Daoy (cell line): ENCODE measurements at regions not wholly inside any gene's neighbourhood (a gene's known extent, or its start where the extent isn't known, plus 50 kb on each side); places are given as distances from the start of the nearest gene placed in this dataset.
"Not testable (repeated sequence)": the region's sequence is repeated elsewhere in the genome, so short reads cannot be mapped to it uniquely, and the experiment has no call there.

ENCODE experiments used
- DNase-seq: peaks from one replicate; pipeline ENCODE4 v3.0.0-alpha.2; 2015; ENCODE audit warnings: low read depth

DNA sequence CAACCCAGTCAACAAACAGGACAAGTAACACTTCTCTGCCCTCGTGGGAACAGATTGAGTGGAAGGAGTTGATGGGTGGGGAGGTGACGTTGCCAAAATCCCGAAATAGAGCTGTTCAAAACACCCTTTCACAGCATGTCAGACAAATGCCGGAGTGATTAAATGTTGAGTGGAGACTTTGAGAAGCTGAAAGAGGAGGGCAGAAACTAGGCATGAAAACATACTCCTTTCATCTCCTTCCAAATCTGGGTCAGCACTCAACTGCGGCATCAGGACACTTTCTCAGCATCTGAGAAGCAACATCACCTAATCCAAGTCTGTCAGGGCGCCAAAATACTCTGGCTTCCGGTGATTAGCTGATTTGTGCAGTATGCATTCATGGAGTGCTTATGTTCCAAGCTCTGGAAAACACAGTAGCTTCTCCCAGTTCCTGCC, 51.5 kb upstream of the MRI1 start:
- DNase-seq = no peak

DNA sequence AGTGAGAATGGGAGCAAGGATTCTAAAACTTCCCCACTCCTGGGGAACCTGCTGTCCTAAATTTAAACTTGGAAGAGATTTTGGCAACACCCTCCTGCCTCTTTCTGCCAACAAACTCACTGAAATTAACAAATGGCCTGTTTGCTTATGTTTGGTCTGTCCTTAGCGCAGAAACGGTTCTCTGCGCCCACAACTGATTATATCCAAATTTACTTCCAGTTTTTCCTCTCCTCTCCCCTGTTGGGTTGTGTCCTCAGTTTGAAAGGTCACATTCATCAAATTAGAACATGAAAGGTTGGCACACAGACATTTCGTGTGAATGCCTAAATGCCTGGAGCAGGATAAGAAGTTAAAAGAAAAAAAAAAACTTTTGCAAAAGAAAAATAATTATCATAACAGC, 56.4 kb upstream of the MRI1 start:
- DNase-seq = no peak

DNA sequence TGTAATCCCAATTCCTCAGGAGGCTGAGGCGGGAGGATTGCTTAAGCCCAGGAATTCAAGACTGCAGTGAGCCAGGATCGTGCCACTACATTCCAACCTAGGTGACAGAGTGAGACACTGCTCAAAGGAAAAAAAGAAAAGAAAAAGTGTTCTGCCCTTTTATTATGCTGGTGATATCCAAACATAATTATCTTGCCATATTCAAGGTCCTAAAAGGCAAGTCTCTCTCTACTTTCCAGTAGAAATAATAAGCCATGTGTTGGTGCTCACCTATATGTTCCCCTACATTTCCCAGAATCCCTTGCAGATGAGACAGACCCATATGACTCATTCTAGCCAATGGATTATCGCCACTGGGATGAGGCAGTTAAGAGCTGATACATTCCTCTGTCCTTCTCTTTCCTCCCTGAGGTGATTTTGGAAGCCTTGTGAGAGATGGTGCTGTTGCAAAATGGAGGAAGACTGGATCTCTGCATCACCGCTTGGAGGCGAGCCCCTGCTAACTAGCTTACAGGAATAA, 58.3 kb upstream of the MRI1 start:
- DNase-seq = no peak

DNA sequence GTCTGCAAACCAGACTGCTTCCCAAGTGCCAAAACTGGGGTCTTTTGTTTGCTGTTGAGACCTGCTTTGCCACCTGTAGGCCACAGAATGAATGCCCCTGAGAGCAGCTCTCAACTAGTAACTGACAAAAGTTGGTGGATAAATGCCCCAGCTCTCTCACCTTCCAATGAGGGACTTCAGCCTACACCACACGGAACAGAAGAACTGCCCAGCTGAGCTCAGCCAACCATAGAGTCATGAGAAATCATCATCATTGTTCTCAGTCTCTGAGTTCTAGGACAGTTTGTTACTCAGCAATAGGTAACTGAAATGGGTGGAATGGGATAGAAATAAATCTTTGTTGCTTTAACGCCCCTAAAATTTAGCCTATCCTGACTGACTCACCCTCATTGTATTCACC, 59.1 kb upstream of the MRI1 start:
- no peak for DNase-seq

DNA sequence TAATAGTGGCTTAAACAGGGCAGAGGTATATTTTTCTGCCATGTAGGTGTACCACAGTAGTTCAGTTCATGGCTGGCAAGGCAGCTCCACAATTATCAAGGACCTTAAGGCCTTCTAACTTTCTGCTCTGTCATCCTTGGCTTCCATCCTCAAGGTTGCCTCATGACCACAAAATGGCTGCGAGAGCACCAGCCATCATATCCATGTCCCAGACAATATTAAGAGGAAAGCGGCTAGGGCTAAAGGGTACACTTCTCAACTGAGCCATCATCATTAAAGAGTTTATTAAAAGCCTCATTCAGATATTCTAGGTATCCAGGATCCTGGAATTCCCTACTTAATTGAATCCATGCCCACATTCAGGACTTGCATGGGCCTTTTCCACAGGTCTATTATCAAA, 62.7 kb upstream of the MRI1 start:
- no peak for DNase-seq

DNA sequence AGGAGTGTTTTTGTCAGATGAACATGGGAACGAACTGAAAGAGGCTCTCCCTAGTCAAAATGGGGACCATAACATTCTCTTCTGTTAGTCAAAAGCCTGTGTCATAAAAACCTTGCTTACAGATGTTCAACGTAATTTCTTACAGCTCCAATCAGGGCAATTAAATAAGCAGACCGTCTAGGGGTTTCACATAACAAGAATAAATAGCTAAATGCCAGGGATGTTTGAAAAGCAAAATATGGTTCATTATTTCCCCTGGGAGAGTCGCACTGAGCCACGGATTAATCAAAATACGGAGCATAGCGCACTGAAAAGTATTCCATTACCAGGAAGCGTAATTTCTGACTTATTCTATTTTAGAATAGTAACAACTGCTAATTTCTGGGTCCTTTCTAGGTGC, 63.7 kb upstream of the MRI1 start:
- no peak for DNase-seq

DNA sequence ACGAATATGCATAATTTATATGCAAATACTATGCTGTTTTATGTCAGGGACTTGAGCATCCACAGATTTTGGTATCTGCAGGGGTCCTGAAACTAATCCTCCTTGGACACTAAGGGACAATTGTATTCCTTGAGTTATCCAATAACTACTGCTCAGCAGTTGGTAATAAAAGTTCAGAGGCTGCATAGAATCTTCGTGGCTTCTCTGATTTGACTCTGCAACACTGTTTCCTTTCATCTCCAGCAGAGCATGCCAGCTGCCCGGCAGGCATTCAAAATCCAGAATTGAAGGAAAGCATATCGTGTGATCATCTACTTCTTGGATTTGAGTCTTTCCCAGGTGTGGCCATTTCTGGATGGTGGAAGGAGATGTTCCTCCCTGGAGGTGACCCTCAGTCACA, 64.5 kb upstream of the MRI1 start:
- DNase-seq = no peak

DNA sequence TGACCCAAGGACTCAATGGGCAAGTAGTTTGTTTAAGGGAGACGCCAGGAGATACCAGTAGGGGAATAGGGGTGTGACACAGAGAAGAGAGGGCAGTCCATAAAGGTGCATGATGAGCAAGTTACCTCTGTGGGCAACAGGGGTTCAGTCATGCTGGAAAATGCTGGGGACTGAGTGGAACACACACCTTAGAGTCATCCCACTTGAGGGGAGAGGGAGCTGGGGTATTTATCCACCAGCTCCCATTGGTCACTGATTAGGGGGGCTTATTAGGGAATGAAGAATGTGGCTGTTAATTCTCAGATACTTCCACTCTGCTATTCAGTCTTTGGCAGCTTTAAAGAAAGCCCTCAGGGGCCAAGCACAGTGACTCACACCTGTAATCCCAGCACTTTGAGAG, 67.5 kb upstream of the MRI1 start:
- DNase-seq = no peak

DNA sequence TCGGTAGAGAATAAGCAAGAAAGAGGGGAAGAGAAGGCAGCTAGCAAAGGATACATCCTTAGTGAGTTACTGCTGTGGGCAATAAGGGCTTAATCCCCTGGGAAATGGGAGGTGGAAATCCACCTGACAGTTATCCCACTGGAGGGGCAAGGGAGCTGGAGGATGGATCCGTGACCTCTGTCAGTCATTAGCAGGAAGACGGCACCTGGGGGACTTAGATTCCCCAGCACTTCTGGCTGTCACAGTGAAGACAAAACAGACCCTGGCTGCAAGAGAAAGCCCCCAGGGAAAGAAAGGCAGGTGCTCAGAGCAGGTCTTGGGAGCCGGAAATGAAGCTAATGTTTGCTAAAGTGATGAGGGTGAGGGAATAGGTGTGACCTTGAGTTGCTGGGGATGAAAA, 70.4 kb upstream of the MRI1 start:
- no peak for DNase-seq

DNA sequence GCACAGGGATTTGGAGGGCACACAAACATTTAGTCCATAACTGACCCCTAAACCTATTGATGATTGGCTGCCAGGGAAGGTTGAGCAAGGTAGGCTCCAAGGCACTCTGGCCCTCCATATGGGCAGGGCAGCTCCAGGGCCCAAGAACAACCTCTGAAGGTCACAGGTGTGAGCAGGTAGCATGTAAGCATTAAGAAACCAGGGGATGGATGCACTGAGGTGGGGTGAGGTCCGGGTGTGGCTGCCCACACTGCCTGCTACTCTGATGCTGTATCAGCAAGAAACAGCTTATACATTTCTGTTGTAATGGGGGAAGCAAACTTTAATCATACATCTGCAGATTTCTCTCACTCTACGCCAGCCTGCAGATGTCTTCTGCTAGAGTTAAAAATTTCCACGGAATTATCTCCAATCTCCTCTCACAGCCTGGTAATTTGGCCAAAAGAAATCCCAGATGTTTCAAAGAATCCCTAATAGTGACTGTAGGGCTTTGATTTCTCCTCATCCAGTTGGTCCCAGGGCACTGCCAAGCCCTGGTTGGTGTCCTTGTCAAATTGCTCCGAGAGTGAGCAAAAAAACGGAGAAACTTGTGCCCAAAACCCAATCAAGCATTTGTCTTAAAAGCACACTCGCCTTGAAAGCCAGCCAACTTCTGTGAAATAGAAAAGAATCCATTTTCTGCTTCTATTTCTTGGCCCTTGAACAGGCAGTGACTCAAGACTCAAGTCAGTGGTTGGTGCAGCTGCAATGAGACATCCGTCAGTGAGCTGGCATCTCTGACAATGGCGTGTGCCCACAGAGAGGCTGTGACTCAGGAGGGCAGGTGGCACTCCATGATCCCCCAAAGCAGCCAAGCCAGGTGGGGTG, 72.5 kb upstream of the MRI1 start:
- DNase-seq = peak; percentile 81

DNA sequence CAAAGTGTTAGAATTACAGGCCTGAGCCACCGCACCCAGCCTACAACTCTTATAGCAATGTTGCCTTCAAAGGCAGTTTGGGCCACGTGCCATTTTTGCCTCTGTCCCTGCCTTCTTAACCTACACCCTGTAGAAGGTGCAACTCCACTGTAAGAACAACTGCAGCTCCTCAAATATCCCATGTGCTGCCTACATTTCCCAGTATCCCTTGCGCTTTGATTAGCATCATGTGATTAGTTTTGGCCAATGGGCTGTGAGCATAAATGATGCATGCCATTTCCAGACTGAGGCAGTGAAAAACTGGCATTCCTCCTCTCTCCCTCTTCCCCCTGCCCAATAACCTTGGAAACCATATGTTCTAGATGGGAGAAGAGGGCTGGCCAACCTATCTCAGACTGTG, 75.2 kb upstream of the MRI1 start:
- DNase-seq = peak; percentile 52

DNA sequence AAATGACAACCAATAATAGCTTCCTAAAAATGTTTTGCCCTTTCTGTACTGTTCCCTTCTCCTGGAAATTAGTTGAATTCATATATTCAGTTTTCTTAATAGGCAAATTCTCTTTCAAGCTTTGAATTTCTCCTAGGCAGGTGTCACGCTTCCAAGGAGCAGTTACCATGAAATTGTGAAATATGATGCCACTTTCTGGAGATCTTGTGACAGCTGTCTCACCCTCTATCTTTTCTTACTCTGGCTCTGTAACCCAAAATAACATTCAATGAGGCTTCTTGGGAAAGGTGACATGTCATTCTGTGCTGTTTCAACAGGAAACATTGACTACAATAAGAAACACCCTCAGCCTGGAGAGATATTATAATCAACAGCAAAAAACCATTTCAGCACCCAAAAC, 80.3 kb upstream of the MRI1 start:
- DNase-seq = no peak

DNA sequence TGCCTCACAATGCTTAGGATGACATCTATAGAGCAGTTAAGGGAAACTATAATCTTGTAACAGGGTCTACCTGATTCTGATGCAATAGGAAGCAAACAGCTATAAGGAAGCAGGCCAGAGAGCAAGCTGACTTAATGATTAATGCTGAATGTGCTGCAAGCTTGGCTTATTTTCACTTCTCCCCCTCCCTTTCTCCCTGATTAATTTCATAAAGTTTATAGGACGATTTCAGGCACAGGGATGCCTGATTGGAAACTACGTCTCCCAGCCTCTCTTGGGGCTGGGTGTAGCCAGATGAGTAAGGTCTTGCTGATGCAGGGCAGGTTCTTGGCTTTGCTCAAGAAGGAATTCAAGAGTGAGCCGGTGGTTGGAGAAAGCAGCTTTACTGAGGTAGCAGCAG, 82.8 kb upstream of the MRI1 start:
- DNase-seq = no peak

DNA sequence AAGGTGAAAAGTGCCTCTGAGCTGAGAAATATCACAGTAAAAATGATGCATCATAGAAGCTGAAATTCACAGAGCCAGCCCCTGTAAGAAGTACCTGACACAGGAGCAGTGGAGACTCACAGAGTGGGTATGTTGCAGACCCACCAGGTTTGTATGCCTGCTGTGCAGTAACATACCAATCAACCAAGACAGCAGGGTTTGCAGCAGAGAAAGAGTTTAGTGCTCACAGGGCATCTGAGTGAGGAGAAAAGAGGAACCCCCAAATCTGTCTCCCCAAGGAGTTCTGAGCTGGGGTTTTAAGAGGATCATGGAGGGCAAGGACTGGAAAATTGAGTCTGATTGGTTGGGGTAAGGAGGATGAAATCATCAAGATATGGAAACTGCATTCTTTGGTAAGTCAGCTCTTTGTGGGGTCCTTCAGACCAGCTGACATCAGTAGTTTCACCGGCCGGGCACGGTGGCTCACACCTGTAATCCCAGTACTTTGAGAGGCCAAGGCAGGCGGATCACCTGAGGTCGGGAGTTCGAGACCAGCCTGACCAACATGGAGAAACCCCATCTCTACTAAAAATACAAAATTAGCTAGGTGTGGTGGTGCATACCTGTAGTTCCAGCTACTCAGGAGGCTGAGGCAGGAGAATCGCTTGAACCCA, 83.5 kb upstream of the MRI1 start:
- DNase-seq = not testable (repeated sequence)

DNA sequence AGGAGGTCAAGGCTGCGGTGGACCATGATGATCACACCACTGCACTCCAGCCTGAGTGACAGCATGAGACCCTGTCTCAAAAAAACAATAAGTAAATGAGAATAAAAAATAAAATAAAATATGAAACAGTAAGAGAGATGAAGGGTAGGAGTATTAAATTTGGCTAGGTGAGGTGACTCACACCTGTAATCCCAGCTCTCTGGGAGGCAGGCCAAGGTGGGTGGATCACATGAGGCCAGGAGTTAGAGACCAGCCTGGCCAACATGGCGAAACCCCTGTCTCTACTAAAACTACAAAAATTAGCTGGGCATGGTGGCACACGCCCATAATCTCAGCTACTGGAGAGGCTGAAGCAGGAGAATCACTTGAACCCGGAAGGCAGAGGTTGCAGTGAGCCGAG, 87.4 kb upstream of the MRI1 start:
- not testable (repeated sequence) for DNase-seq

DNA sequence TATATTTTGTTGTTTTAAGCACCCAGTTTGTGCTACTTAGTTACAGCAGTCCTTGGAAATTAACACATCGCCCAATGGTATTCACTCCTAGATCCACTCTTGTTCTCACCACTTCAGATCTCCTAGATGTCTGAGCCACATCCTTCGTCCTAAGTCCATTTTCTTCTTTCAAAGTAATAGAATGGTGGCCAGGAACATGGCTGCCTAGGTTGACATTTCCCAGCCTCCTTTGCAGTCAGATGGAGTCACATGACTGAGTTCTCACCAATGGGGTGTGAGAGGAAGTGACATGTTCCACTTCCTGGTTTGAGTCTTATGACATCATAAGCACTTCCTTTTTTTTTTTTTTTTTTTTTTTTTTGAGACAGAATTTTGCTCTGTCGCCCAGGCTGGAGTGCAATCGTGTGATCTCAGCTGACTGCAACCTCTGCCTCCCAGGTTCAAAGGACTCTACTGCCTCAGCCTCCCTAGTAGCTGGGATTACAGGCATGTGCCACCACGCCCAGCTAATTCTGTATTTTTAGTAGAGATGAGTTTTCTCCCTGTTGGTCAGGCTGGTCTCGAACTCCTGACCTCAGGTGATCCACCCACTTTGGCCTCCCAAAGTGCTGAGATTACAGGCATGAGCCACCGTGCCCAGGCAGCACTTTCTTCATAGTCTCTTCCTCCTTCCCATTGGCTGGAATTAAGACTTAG, 91.7 kb upstream of the MRI1 start:
- peak; percentile 47 for DNase-seq

DNA sequence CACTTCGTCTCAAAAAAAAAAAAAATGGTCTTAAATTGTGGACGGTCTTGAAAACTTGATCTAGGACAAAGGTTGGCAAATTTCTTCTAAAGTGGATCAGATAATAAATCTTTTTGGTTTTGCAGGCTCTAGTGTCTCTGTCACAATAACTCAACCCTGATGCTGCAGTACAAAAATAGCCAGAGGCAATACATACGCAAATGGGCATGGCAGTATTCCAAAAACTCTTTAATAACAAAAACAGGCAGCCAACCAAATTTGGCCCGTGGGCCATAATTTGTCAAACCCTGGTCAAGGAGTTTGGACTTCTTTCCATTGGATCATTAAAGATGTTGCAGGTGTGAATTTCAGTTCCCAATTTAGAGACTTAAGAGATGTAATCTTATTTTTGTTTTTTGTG, 93.5 kb upstream of the MRI1 start:
- DNase-seq = no peak

DNA sequence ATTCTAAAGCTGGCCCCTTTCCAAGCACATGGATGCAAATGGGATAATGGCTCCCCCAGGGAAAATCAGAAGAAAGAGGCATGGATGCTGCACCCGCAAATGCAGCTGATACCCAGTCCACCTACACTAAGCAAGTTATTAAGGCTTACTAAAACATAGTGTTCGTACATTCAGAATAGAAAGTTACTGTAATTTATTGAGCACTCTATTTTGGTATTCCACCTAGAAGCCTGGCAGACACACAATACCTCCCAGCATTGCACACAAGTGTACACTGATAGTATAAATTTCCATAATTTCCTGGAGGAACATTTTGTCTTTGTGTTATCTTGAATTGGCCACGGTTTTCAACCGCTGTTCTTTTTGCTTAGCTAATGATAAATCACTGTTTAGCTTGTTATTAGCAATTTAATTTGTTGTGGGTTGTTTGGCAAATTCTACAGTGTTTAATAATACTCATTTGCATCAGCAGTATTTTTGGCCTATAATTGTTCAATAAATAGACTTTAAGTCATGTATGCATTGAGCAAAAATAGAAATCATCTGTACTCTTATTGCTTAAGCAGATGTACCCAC, 94.5 kb upstream of the MRI1 start:
- no peak for DNase-seq

DNA sequence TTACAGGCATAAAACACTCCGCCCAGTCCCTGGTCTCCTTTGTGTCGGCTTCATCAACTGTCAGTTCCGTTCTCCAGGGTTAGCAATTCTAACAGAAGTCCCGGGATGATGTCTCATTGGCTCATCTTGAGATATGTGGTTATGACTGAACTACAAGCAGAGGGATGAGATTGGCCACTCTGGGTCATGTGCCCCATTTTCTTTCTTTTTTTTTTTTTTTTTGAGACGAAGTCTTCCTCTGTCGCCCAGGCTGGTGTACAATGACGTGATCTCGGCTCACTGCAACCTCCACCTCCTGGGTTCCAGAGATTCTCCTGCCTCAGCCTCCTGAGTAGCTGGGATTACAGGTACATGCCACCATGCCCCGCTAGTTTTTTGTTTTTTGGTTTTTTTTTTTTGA, 95.4 kb upstream of the MRI1 start:
- DNase-seq = peak; percentile 21

DNA sequence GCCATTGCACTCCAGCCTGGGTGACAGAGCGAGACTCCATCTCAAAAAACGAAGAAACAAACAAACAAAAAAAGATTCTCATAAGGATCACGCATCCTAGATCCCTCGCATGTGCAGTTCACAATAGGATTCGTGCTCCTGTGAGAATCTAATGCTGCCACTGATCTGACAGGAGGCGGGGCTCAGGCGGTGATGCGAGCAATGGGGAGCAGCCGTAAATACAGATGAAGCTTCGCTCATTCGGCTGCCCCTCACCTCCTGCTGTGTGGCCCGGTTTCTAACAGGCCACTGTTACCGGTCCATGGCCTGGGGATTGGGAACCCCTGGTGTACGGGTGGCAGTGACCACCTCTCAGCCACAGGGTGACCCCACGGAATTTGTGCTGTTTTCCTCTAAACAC, 98.2 kb upstream of the MRI1 start:
- no peak for DNase-seq

DNA sequence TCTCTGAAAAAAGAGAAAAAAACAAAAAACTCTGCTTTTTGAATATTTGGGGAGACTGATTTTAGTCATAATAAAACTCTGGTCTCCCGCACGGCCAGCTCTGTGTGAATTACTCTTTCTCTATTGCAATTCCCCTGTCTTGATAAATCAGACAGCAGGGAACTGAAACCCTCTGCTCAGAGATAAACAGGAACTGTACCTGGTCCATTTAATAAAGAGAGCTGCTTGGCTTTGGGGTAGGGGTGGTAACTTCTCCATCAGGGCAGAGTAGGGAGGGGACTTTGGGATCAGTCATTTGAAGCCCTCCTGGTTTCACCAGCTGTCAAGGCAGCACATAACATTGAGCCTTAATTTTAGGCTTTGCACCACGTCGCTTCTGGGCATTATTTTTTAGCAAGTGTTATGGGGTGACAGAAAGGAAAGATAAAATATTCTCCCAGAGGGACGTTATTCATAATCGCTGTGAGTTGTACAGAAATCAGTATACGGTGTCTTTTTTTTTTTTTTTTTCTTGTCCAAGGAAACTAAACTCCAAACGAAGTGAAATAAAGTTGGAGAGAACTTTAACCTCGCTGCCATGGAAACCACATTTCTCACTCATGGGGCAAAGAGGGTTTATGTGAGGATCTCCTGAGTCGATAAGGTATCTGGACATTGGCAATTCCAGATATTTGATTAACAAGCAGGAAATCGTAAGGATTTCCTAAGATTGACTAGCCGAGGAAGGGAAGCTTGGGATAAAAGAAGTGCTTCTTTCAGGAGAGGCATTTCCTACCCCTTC, 99.0 kb upstream of the MRI1 start:
- no peak for DNase-seq
